IMR-90 (cell line): ENCODE measurements at regions not wholly inside any gene's neighbourhood (a gene's known extent, or its start where the extent isn't known, plus 50 kb on each side); places are given as distances from the start of the nearest gene placed in this dataset.

Source experiments
- ATAC-seq: fragments of 200-7000 bp; cut with Tn5 transposase; 2 replicates; pipeline ENCODE4 v1.9.1; 2020; ENCODE audit warnings: low read depth, mild to moderate bottlenecking, moderate library complexity
- BruUV-seq: library from RNA; stranded (reverse); fragments of 400-500 nt; replicated peaks from 2 replicates; lab custom pipeline; 2021; lab: Mats Ljungman, UMichigan
- CTCF ChIA-PET: fragments of 300-600 bp; formaldehyde crosslinking; extraction: SDS; loops from one replicate; lab custom pipeline; 2021; ENCODE audit warnings: antibody characterized with exemption; lab: Yijun Ruan, JAX
- POLR2A ChIA-PET: fragments of 300-600 bp; sonication (Branson Sonifier 250); formaldehyde crosslinking; loops from one replicate; lab custom pipeline; 2022; ENCODE audit warnings: antibody characterized with exemption; ENCODE audit not compliant: unreplicated experiment; lab: Charles Lee
- DNase-seq: peaks from one replicate; pipeline ENCODE4 v3.0.0; 2013
- H2AFZ ChIP-seq: replicated peaks from 2 replicates; pipeline ENCODE3; 2013; ENCODE audit warnings: low read length, mild to moderate bottlenecking; ENCODE audit not compliant: poor library complexity
- H2AK5ac ChIP-seq: 2 replicates; pipeline ENCODE4 v1.6.1; 2013; ENCODE audit warnings: low read depth, low read length, inconsistent platforms
- H2AK9ac ChIP-seq: replicated peaks from 2 replicates; pipeline ENCODE3; 2013; ENCODE audit warnings: mild to moderate bottlenecking, low read depth, low read length, moderate library complexity; ENCODE audit not compliant: poor library complexity
- H2BK120ac ChIP-seq: 2 replicates; pipeline ENCODE4 v1.6.1; 2013; ENCODE audit warnings: low read depth, low read length, inconsistent platforms
- H2BK15ac ChIP-seq: 3 replicates; pipeline ENCODE4 v1.6.1; 2013; ENCODE audit warnings: low read depth, low read length, inconsistent platforms
- H2BK20ac ChIP-seq: 2 replicates; pipeline ENCODE4 v1.6.1; 2013; ENCODE audit warnings: low read depth, mild to moderate bottlenecking, inconsistent platforms, low read length, moderate library complexity
- H2BK5ac ChIP-seq: 2 replicates; pipeline ENCODE4 v1.6.1; 2013; ENCODE audit warnings: mild to moderate bottlenecking, low read depth, low read length, inconsistent platforms; ENCODE audit not compliant: poor library complexity, severe bottlenecking
- H3K14ac ChIP-seq: replicated peaks from 2 replicates; pipeline ENCODE4 v1.6.1; 2013; ENCODE audit warnings: low read depth, low read length, inconsistent platforms
- H3K18ac ChIP-seq: 2 replicates; pipeline ENCODE4 v1.6.1; 2013; ENCODE audit warnings: low read depth, low read length, control low read depth
- H3K23ac ChIP-seq: 2 replicates; pipeline ENCODE4 v1.6.1; 2013; ENCODE audit warnings: low read depth, low read length, inconsistent platforms
- H3K27ac ChIP-seq: 2 replicates; pipeline ENCODE4 v1.5.1; 2013; ENCODE audit warnings: mild to moderate bottlenecking, control low read depth, low read length; ENCODE audit not compliant: insufficient read depth
- H3K27me3 ChIP-seq: 2 replicates; pipeline ENCODE4 v1.6.1; 2013; ENCODE audit warnings: low read length; ENCODE audit not compliant: control insufficient read depth, insufficient read depth
- H3K36me3 ChIP-seq: 2 replicates; pipeline ENCODE4 v1.6.1; 2013; ENCODE audit warnings: low read length, mixed read lengths; ENCODE audit not compliant: control insufficient read depth, insufficient read depth
- H3K4ac ChIP-seq: 2 replicates; pipeline ENCODE4 v1.6.1; 2013; ENCODE audit warnings: low read depth, low read length, inconsistent platforms
- H3K4me1 ChIP-seq: 2 replicates; pipeline ENCODE4 v1.6.1; 2013; ENCODE audit warnings: low read length, mixed read lengths; ENCODE audit not compliant: control insufficient read depth, insufficient read depth
- H3K4me2 ChIP-seq: 2 replicates; pipeline ENCODE4 v1.6.1; 2013; ENCODE audit warnings: low read depth, mild to moderate bottlenecking, control low read depth, low read length, moderate library complexity
- H3K4me3 ChIP-seq: 2 replicates; pipeline ENCODE4 v1.5.1; 2013; ENCODE audit warnings: low read depth, mild to moderate bottlenecking, control low read depth, low read length, moderate library complexity; ENCODE audit not compliant: insufficient read depth
- H3K56ac ChIP-seq: 2 replicates; pipeline ENCODE4 v1.6.1; 2013; ENCODE audit warnings: low read length, inconsistent platforms; ENCODE audit not compliant: insufficient read depth; ENCODE audit errors: extremely low read depth
- H3K79me1 ChIP-seq, 2 experiments: 2 replicates each; pipeline ENCODE4 v1.6.1; 2013; ENCODE audit warnings: low read length in 2 of 2, inconsistent platforms in 1 of 2, low read depth in 1 of 2
- H3K9ac ChIP-seq: 2 replicates; pipeline ENCODE4 v1.6.1; 2013; ENCODE audit warnings: low read depth, low read length, control low read depth
- H3K9me1 ChIP-seq: 2 replicates; pipeline ENCODE4 v1.6.1; 2013; ENCODE audit warnings: low read length, inconsistent platforms; ENCODE audit not compliant: insufficient read depth
- H3K9me3 ChIP-seq: 2 replicates; pipeline ENCODE4 v1.6.1; 2013; ENCODE audit warnings: low read length; ENCODE audit not compliant: control insufficient read depth, insufficient read depth
- H4K20me1 ChIP-seq: 2 replicates; pipeline ENCODE4 v1.6.1; 2013; ENCODE audit warnings: low read length, inconsistent platforms; ENCODE audit not compliant: insufficient read depth
- H4K5ac ChIP-seq: 2 replicates; pipeline ENCODE4 v1.6.1; 2013; ENCODE audit warnings: mild to moderate bottlenecking, low read depth, low read length, control low read depth
- H4K8ac ChIP-seq, 2 experiments: 2 replicates each; pipeline ENCODE4 v1.6.1; 2013; ENCODE audit warnings: low read depth in 2 of 2, low read length in 2 of 2, control low read depth in 1 of 2, inconsistent platforms in 1 of 2
- H4K91ac ChIP-seq: 2 replicates; pipeline ENCODE4 v1.6.1; 2013; ENCODE audit warnings: low read depth, low read length, inconsistent platforms; ENCODE audit not compliant: insufficient read depth
- BHLHE40 ChIP-seq: fragments of 150-350 bp; IDR thresholded peaks from 2 replicates; pipeline ENCODE4 v1.6.1; 2016; ENCODE audit warnings: mild to moderate bottlenecking, low read depth, low read length
- CHD1 ChIP-seq: IDR thresholded peaks from 2 replicates; pipeline ENCODE4 v1.6.1; 2012; ENCODE audit warnings: low read depth, low read length, improper control_type of control experiment
- CTCF ChIP-seq: conservative IDR thresholded peaks from 2 replicates; pipeline ENCODE4 v1.5.1; 2012; ENCODE audit warnings: mild to moderate bottlenecking, low read depth, low read length, improper control_type of control experiment
- FOS ChIP-seq: fragments of 150-350 bp; IDR thresholded peaks from 2 replicates; pipeline ENCODE4 v1.6.1; 2016; ENCODE audit warnings: low read depth, low read length
- MAZ ChIP-seq: IDR thresholded peaks from 2 replicates; pipeline ENCODE4 v1.6.1; 2012; ENCODE audit warnings: low read depth, mild to moderate bottlenecking, low read length, improper control_type of control experiment, moderate library complexity, borderline replicate concordance
- NFE2L2 ChIP-seq: fragments of 150-350 bp; IDR thresholded peaks from 2 replicates; pipeline ENCODE4 v1.6.1; 2016; ENCODE audit warnings: low read depth, mild to moderate bottlenecking, low read length
- RAD21 ChIP-seq: IDR thresholded peaks from 2 replicates; pipeline ENCODE4 v1.6.1; 2012; ENCODE audit warnings: low read length, improper control_type of control experiment
- RCOR1 ChIP-seq: IDR thresholded peaks from 2 replicates; pipeline ENCODE4 v1.6.1; 2012; ENCODE audit warnings: mild to moderate bottlenecking, low read length, improper control_type of control experiment; ENCODE audit not compliant: insufficient replicate concordance
- RFX5 ChIP-seq: IDR thresholded peaks from 2 replicates; pipeline ENCODE4 v1.8.0; 2012; ENCODE audit warnings: low read depth, mild to moderate bottlenecking, low read length, moderate library complexity
- SMC3 ChIP-seq: fragments of 150-350 bp; IDR thresholded peaks from 2 replicates; pipeline ENCODE4 v1.6.1; 2016; ENCODE audit warnings: low read depth, mild to moderate bottlenecking, antibody characterized with exemption, low read length, moderate library complexity
- USF2 ChIP-seq: fragments of 150-350 bp; IDR thresholded peaks from 2 replicates; pipeline ENCODE4 v1.6.1; 2017; ENCODE audit warnings: mild to moderate bottlenecking, antibody characterized with exemption, low read length, low read depth
- WGBS, 2 experiments: methylation state at CpG; one replicate each; pipeline versions ENCODE4 v1.1.5 to v1.1.7; 2013; ENCODE audit warnings: missing lambda C conversion rate in 2 of 2; ENCODE audit not compliant: insufficient read length in 1 of 2; ENCODE audit errors: extremely low coverage in 2 of 2; 5-methylcytosine and 5-hydroxymethylcytosine counted together
- dilution Hi-C: fragments of 300-500 bp; cut with HindIII; formaldehyde crosslinking; loops from one replicate; pipeline ENCODE4 v1.14.3; 2018; ENCODE audit warnings: low sequenced_read_pairs; ENCODE audit not compliant: unreplicated experiment
- in situ Hi-C: fragments of 300-500 bp; cut with MboI; formaldehyde crosslinking; loops from 3 replicates; pipeline ENCODE4 v1.14.3; 2019; ENCODE audit warnings: low sequenced_read_pairs, inconsistent platforms, mixed read lengths
- intact Hi-C: fragments of 100-400 bp; cut with micrococcal nuclease; formaldehyde crosslinking; loops from 2 replicates; pipeline ENCODE4 v1.10.0; 2022
- TF ChIP-seq, protein P1 (sequence below): fragments of 150-350 bp; IDR thresholded peaks from 2 replicates; pipeline ENCODE4 v1.6.1; 2016; ENCODE audit warnings: low read depth, mild to moderate bottlenecking, low read length, moderate library complexity, borderline replicate concordance

- BruUV-seq: no TSS peak
- Histone ChIP-seq H3K14ac (no peak overlapping the region), H3K23ac (no peak overlapping the region), H3K56ac (no peak overlapping the region), H3K9me3 (peaks cover 2% of the 10 kb centered on the region; the same call in 1 of the 2 replicates), H3K27ac (no peak overlapping the region), H2AK5ac (no peak overlapping the region), H4K5ac (no peak overlapping the region), H3K18ac (no peak overlapping the region), H2AK9ac (no peak overlapping the region), H2BK5ac (no peak overlapping the region), H2BK15ac (no peak overlapping the region), H3K4me1 (no peaks in the 10 kb centered on the region), H2BK20ac (no peak overlapping the region), H3K4me3 (no peak overlapping the region), H3K4ac (no peak overlapping the region), H3K9ac (no peak overlapping the region), H3K4me2 (no peak overlapping the region), H4K8ac (no peak overlapping the region), H4K20me1 (no peaks in the 10 kb centered on the region), H3K79me1 (no peaks in the 10 kb centered on the region), H2AFZ (no peak overlapping the region), H3K36me3 (no peaks in the 10 kb centered on the region), H4K91ac (no peak overlapping the region), H2BK120ac (no peak overlapping the region), H3K27me3 (no peaks in the 10 kb centered on the region), H3K9me1 (no peaks in the 10 kb centered on the region)
- ATAC-seq: no peak
- no peak for DNase-seq
- ChIA-PET POLR2A (no interaction called here), CTCF (no interaction called here)
- dilution Hi-C loops: no loop called here
- TF ChIP-seq, protein P1, sequence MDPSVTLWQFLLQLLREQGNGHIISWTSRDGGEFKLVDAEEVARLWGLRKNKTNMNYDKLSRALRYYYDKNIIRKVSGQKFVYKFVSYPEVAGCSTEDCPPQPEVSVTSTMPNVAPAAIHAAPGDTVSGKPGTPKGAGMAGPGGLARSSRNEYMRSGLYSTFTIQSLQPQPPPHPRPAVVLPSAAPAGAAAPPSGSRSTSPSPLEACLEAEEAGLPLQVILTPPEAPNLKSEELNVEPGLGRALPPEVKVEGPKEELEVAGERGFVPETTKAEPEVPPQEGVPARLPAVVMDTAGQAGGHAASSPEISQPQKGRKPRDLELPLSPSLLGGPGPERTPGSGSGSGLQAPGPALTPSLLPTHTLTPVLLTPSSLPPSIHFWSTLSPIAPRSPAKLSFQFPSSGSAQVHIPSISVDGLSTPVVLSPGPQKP: no peak
- TF ChIP-seq CHD1: no peak
- no peak for TF ChIP-seq FOS
- no peak for TF ChIP-seq SMC3
- no peak for TF ChIP-seq CTCF
- no peak for TF ChIP-seq RFX5
- TF ChIP-seq RCOR1: no peak
- no peak for TF ChIP-seq RAD21
- TF ChIP-seq NFE2L2: no peak
- no peak for TF ChIP-seq MAZ
- TF ChIP-seq BHLHE40: no peak
- TF ChIP-seq USF2: no peak
- intact Hi-C loops: no loop called here
- in situ Hi-C loops: no loop called here
- WGBS, 2 experiments: no CpG with 5 or more reads among the region's 3 CpGs
These were observed 529.6 kb downstream of the CPS1 start for GRCh38 chr2:211086049-211086448.
